ENCODE measurements at regions not wholly inside any gene's neighbourhood (a gene's known extent, or its start where the extent isn't known, plus 50 kb on each side); places are given as distances from the start of the nearest gene placed in this dataset.

GRCh38 chr5:155299386-155300005 is 285.9 kb downstream of the KIF4B start (continued):
- no peak for TF ChIP-seq HDAC2 (IDR thresholded peaks at IDR 0.05; ENCODE audit: borderline replicate concordance in 1 of 2, low read depth in 2 of 2, low read length in 2 of 2)
- no peak for TF ChIP-seq TCF12 (IDR thresholded peaks at IDR 0.05; ENCODE audit: low read depth, low read length)
- TF ChIP-seq BRCA1 (IDR thresholded peaks at IDR 0.05; ENCODE audit: low read depth, low read length), result no peak
- no peak for TF ChIP-seq ASH2L (IDR thresholded peaks at IDR 0.05; ENCODE audit: low read length)
- TF ChIP-seq NANOG (IDR thresholded peaks at IDR 0.05; ENCODE audit: insufficient read depth, low read depth, low read length, poor library complexity, severe bottlenecking), result no peak

Data from H1 (cell line).